Ascending aorta (tissue), 2 donors: ENCODE measurements at regions not wholly inside any gene's neighbourhood (a gene's known extent, or its start where the extent isn't known, plus 50 kb on each side); places are given as distances from the start of the nearest gene placed in this dataset.

ENCODE experiments used
- DNase-seq, 2 donors: peaks; one replicate each; pipeline ENCODE4 v3.0.0-alpha.2; 2019; ENCODE audit warnings: low spot score in 2 of 2
- H3K27ac ChIP-seq, 2 donors: fragments of 200-600 bp; sonication (generic); one replicate each; pipeline ENCODE4 v1.5.1; 2016 to 2017; ENCODE audit warnings: mild to moderate bottlenecking in 1 of 2
- H3K27me3 ChIP-seq: fragments of 200-600 bp; sonication (generic); one replicate; pipeline ENCODE4 v1.5.1; 2017
- H3K36me3 ChIP-seq, 2 donors: fragments of 200-600 bp; sonication (generic); one replicate each; pipeline ENCODE4 v1.5.1; 2016
- H3K4me1 ChIP-seq, 2 donors: fragments of 200-600 bp; sonication (generic); one replicate each; pipeline ENCODE4 v1.5.1; 2016 to 2017; ENCODE audit warnings: mild to moderate bottlenecking in 1 of 2
- H3K4me3 ChIP-seq, 2 donors: fragments of 200-600 bp; sonication (generic); one replicate each; pipeline ENCODE4 v1.5.1; 2016 to 2017; ENCODE audit warnings: mild to moderate bottlenecking in 1 of 2
- H3K9me3 ChIP-seq, 2 donors: fragments of 200-600 bp; sonication (generic); one replicate each; pipeline ENCODE4 v1.5.1; 2016
- CTCF ChIP-seq, 3 experiments: fragments of 200-600 bp in 2 of 3; fragments of 450-650 bp in 1 of 3; sonication (generic) in 2 of 3; IDR thresholded peaks; one replicate each; pipeline ENCODE4 v1.5.1; 2016 to 2019; ENCODE audit warnings: antibody characterized with exemption in 3 of 3, mild to moderate bottlenecking in 1 of 3, moderate library complexity in 1 of 3
- intact Hi-C: fragments of 100-400 bp; cut with DNase I; formaldehyde crosslinking; loops from one replicate; pipeline ENCODE4 v1.15.1; 2023

- TF ChIP-seq CTCF (IDR thresholded peaks at IDR 0.05): no peak
- no peak overlapping the region for H3K27ac ChIP-seq
- no peaks in the 10 kb centered on the region for H3K36me3 ChIP-seq
- no peaks in the 10 kb centered on the region for H3K4me1 ChIP-seq
- H3K27me3 ChIP-seq: no peaks in the 10 kb centered on the region
- intact Hi-C loops: no loop called here
- no peak for DNase-seq
- H3K4me3 ChIP-seq: no peak overlapping the region
- no peaks in the 10 kb centered on the region for H3K9me3 ChIP-seq
Observed at GRCh38 chr17:33494151-33494550, 201.1 kb upstream of the ASIC2 start.

- DNase-seq: no peak
- intact Hi-C loops: no loop called here
- H3K4me3 ChIP-seq: no peak overlapping the region
- H3K27me3 ChIP-seq: no peaks in the 10 kb centered on the region
- TF ChIP-seq CTCF (IDR thresholded peaks at IDR 0.05): no peak
- no peaks in the 10 kb centered on the region for H3K36me3 ChIP-seq
- H3K4me1 ChIP-seq: no peaks in the 10 kb centered on the region
- no peak overlapping the region for H3K27ac ChIP-seq
- no peaks in the 10 kb centered on the region for H3K9me3 ChIP-seq
Observed at GRCh38 chr17:33497623-33498022, 204.5 kb upstream of the ASIC2 start.

GRCh38 chr17:33498069-33498468 lies 205.0 kb upstream of the ASIC2 start:
- Histone ChIP-seq H3K9me3 (no peaks in the 10 kb centered on the region), H3K36me3 (no peaks in the 10 kb centered on the region), H3K27ac (no peak overlapping the region), H3K4me1 (no peaks in the 10 kb centered on the region), H3K4me3 (no peak overlapping the region), H3K27me3 (no peaks in the 10 kb centered on the region)
- TF ChIP-seq CTCF (IDR thresholded peaks at IDR 0.05): no peak
- DNase-seq: no peak
- intact Hi-C loops: no loop called here

- no peak overlapping the region for H3K4me3 ChIP-seq
- no peak for TF ChIP-seq CTCF (IDR thresholded peaks at IDR 0.05)
Observed at GRCh38 chr17:33499040-33499439, 205.9 kb upstream of the ASIC2 start.

GRCh38 chr17:33500151-33500550 lies 207.1 kb upstream of the ASIC2 start:
- Histone ChIP-seq H3K9me3 (no peaks in the 10 kb centered on the region), H3K27me3 (no peaks in the 10 kb centered on the region), H3K4me1 (no peaks in the 10 kb centered on the region), H3K27ac (no peak overlapping the region), H3K36me3 (no peaks in the 10 kb centered on the region), H3K4me3 (no peak overlapping the region)
- TF ChIP-seq CTCF (IDR thresholded peaks at IDR 0.05): no peak
- intact Hi-C loops: no loop called here
- no peak for DNase-seq

More at GRCh38 chr17:33499040-33499439, 205.9 kb upstream of the ASIC2 start:
- DNase-seq: no peak
- intact Hi-C loops: no loop called here
- Histone ChIP-seq H3K4me1 (no peaks in the 10 kb centered on the region), H3K36me3 (no peaks in the 10 kb centered on the region), H3K27me3 (no peaks in the 10 kb centered on the region), H3K9me3 (no peaks in the 10 kb centered on the region), H3K27ac (no peak overlapping the region)

- intact Hi-C loops: no loop called here
- no peaks in the 10 kb centered on the region for H3K4me1 ChIP-seq
- H3K27me3 ChIP-seq: no peaks in the 10 kb centered on the region
- H3K27ac ChIP-seq: no peak overlapping the region
- no peak for TF ChIP-seq CTCF (IDR thresholded peaks at IDR 0.05)
- no peaks in the 10 kb centered on the region for H3K36me3 ChIP-seq
- H3K4me3 ChIP-seq: no peak overlapping the region
- no peak for DNase-seq
- no peaks in the 10 kb centered on the region for H3K9me3 ChIP-seq
Observed at GRCh38 chr17:33501185-33501584, 208.1 kb upstream of the ASIC2 start.
